ENCODE measurements at regions not wholly inside any gene's neighbourhood (a gene's known extent, or its start where the extent isn't known, plus 50 kb on each side); places are given as distances from the start of the nearest gene placed in this dataset.

DNA sequence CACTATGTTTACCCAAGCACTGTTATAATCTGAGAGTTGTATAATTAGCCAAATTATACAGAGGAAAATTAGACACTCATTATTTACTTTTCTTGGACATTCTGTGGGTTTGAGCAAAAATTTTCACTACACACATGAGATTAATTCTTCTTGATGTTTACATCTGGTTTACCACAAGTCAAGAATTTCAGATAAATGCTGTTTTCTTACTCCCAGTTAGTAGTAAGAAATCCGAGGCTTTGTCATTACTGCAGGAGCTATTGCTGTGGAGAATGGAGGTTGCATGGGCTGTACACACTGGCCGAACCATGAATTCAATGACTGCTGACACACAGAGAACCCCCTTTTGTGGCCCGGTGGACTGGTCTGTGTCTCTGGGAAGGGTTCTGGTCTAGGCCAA lies 207.7 kb upstream of the CFAP20DC start:
- H3K36me3 Mint-ChIP-seq: no peaks in the 10 kb centered on the region

DNA sequence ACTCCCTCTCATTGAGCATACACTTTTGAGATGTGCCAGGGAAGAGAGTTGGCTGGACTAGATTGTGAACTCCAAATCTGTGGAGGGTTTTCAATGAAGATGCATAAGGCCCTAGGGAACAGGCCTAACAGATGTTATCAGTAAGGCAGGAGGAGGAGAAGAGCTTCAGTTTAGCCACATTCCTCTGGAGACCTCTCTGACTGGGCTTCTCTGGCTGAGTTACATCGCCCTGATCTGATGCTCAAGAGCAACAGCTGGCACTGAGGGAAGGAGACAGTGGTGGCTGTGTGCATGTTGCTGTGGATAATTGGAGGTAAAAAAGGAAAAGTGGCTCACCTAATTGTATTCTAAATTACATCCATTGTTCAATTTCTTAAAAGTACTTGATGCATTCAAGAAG lies 206.4 kb upstream of the CFAP20DC start:
- Mint-ChIP-seq H3K27me3 (no peaks in the 10 kb centered on the region), H3K9me3 (no peaks in the 10 kb centered on the region), H3K4me3 (no peak overlapping the region), H3K36me3 (no peaks in the 10 kb centered on the region), H3K4me1 (no peaks in the 10 kb centered on the region), H3K27ac (no peak overlapping the region)
- no peak for DNase-seq

More for the DNA sequence above, 207.7 kb upstream of the CFAP20DC start:
- no peak overlapping the region for H3K27ac Mint-ChIP-seq
- DNase-seq: no peak
- H3K9me3 Mint-ChIP-seq: no peaks in the 10 kb centered on the region
- H3K27me3 Mint-ChIP-seq: no peaks in the 10 kb centered on the region
- H3K4me3 Mint-ChIP-seq: no peak overlapping the region
- no peaks in the 10 kb centered on the region for H3K4me1 Mint-ChIP-seq

DNA sequence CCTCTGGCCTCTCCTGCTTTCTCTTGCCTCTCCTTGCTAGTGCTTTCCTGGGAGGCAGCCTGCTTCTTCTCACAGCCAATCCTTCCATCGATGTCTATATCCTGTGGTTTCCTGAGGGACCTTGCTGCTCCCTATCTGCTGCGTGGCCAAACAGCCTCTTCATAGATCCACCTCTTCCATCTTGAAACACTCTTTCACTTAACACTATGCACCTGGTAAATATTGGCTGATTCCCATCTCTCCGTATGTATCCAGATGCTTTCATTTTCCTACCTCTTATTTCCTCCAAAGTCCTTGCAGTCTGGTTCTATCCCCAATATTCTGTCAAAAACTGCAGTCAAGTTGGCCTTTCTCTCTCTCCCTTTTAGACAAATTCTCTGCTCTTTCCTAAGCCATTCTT lies 205.2 kb upstream of the CFAP20DC start:
- no peaks in the 10 kb centered on the region for H3K9me3 Mint-ChIP-seq
- H3K4me3 Mint-ChIP-seq: no peak overlapping the region
- no peak for DNase-seq
- no peak overlapping the region for H3K27ac Mint-ChIP-seq
- no peaks in the 10 kb centered on the region for H3K4me1 Mint-ChIP-seq
- no peaks in the 10 kb centered on the region for H3K27me3 Mint-ChIP-seq
- no peaks in the 10 kb centered on the region for H3K36me3 Mint-ChIP-seq

DNA sequence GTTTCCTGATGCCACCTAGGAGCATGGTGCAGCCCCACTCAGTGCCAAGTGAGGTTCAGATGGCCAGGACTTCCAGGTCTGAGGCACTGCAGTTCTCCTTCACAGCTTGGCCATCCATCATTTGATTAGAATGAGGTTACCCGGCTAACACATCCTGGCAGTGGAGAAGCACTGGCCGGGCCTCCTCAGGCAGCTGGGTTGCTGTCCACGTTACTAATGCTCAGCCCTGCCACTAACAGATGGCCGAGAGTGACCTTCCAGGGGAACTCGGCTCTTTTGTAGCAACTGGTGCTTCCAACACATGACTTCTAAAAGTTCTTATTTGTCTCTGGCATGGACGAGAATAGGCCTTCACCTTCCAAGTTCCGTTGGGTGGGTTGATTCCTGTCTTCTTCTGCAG lies 204.6 kb upstream of the CFAP20DC start:
- Mint-ChIP-seq H3K27me3 (no peaks in the 10 kb centered on the region), H3K27ac (no peak overlapping the region), H3K4me1 (no peaks in the 10 kb centered on the region), H3K36me3 (no peaks in the 10 kb centered on the region), H3K9me3 (no peaks in the 10 kb centered on the region), H3K4me3 (no peak overlapping the region)
- DNase-seq: no peak

DNA sequence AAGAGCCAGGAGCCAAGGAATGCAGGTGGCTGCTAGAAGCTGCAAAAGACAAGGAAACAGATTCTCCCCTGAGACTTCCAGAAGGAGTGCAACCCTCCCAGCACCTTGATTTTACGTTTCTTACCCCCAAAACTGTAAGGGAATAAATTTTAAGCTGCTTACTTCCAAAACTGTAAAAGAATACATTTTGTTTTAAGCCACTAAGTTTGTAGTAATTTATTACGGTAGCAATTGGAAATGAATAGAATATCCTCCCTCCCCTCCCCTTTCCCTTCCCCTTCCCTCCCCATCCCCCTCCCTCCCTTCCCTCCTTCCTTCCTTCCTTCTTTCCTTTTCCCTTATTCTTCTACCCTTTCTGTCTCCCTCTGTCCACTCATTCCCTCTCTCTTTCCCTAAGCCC lies 203.7 kb upstream of the CFAP20DC start:
- no peaks in the 10 kb centered on the region for H3K4me1 Mint-ChIP-seq
- H3K9me3 Mint-ChIP-seq: peaks cover 4% of the 10 kb centered on the region
- H3K27me3 Mint-ChIP-seq: no peaks in the 10 kb centered on the region
- no peak overlapping the region for H3K27ac Mint-ChIP-seq
- H3K36me3 Mint-ChIP-seq: no peaks in the 10 kb centered on the region
- H3K4me3 Mint-ChIP-seq: no peak overlapping the region
- DNase-seq: no peak

DNA sequence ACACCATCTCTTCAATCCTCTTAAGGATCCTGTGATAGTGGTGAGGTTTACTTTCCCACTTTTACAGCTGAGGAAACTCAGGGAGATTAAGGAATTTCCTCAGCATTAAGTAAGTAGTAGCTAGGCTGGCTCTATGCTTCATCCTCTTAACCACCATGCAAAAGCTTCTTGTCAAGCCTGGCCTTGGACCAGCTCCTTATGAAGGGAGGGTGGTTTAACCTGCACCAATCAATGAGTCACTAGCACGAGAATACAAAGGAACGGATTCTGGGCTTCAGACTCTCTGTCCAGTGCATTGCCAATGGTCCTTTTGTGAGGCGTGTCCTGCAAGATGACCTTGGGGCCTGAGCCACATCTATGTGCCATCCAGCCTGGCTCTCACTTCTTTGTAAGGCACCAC lies 202.0 kb upstream of the CFAP20DC start:
- Mint-ChIP-seq H3K27ac (no peak overlapping the region), H3K4me3 (no peak overlapping the region), H3K4me1 (no peaks in the 10 kb centered on the region), H3K36me3 (no peaks in the 10 kb centered on the region), H3K9me3 (peaks cover 4% of the 10 kb centered on the region), H3K27me3 (no peaks in the 10 kb centered on the region)
- DNase-seq: no peak

DNA sequence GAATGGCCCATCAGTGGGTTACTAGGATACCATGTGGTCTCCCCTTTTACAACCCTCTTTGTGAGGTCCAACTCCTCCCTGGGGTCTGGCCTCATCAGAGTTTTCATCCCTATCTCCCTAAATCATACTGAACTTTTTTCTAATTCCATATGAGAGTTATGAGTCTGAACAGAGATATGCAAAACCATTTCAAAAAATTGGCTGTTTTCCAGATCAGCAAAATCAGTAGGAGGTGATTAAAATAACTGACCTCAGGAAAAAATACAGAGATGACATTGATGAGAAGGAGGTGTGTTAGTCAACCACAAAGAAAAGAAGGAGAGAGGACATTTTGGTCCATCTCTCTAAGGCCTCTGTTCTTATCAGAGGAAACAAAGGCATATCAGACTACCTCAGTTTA lies 200.8 kb upstream of the CFAP20DC start:
- Mint-ChIP-seq H3K36me3 (no peaks in the 10 kb centered on the region), H3K27ac (no peak overlapping the region), H3K27me3 (no peaks in the 10 kb centered on the region), H3K4me1 (no peaks in the 10 kb centered on the region), H3K9me3 (peaks cover 4% of the 10 kb centered on the region), H3K4me3 (no peak overlapping the region)
- no peak for DNase-seq

DNA sequence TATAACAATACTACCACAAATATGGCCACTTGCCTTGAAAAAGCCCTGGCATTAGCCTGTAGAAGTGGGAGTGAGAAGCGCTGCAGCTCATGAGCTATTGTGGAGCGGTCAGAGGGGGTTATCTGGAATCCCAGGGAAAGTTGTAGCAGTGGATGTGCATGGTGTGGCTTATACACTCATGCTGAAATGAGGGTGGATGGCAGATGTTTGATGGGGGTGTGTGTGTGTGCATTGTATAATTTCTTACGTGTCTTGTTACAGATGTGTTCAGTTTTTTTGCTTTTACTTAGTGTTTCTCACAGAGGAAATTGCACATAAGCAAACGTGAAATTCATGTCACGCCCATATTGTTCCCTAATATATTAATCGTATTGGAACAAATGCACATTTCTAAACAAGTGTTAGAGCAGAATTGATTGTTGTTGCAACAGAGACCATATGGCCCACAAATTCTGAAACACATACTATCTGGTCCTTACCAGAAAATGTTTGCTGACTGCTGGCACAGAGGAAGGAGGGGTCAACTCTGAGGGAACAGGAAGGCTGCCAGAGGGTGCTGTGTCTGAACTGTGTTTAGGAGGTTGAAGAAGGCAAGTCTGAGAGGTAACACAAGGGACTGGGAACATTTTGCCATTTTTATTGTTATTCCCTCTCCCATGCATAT lies 200.0 kb upstream of the CFAP20DC start:
- no peaks in the 10 kb centered on the region for H3K27me3 Mint-ChIP-seq
- no peaks in the 10 kb centered on the region for H3K4me1 Mint-ChIP-seq
- peaks cover 4% of the 10 kb centered on the region for H3K9me3 Mint-ChIP-seq
- no peaks in the 10 kb centered on the region for H3K36me3 Mint-ChIP-seq
- H3K27ac Mint-ChIP-seq: no peak overlapping the region
- DNase-seq: no peak
- no peak overlapping the region for H3K4me3 Mint-ChIP-seq

DNA sequence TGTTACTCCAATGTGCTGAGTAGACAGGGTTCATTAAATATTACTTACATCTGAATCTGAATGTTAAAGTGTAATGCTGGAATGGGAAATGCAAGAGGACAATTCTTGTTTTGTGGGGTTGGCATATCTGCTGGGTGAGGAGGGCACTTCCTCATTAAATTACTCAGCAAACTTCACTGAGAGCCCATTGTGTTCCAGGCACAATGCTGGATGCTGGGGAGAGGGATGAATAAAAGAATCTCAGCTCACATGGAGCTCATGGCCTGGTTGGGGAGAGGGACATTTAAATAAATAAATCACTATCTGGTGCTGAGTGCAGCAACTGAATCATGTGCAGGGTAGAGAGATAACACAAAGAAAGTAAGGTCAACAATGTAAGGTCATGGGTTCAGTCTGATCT lies 199.2 kb upstream of the CFAP20DC start:
- DNase-seq: no peak
- no peak overlapping the region for H3K27ac Mint-ChIP-seq
- no peak overlapping the region for H3K4me3 Mint-ChIP-seq
- H3K4me1 Mint-ChIP-seq: no peaks in the 10 kb centered on the region
- peaks cover 4% of the 10 kb centered on the region for H3K9me3 Mint-ChIP-seq
- H3K27me3 Mint-ChIP-seq: no peaks in the 10 kb centered on the region
- no peaks in the 10 kb centered on the region for H3K36me3 Mint-ChIP-seq

DNA sequence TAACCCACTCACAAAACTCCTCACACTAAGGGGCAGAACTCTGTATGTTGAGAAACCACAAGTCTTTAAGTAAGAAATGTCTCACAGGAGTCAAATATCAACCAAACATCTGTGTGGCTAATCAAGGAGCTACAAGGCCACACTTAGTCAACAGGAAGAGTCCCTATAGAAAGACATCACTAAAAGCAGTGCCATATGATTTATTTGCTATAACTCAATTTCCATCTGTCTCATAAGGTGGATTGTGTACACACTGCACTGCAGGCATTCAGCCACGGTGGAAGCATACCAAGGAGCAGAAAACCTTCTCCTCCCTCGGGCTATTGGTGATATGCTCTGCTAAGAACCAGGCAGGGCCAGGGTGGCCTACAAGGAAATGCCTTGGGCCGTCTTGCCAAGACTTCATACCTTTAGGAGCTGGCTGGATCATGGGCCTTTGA lies 197.6 kb upstream of the CFAP20DC start:
- H3K27me3 Mint-ChIP-seq: no peaks in the 10 kb centered on the region
- no peak overlapping the region for H3K4me3 Mint-ChIP-seq
- peaks cover 3% of the 10 kb centered on the region for H3K36me3 Mint-ChIP-seq
- H3K9me3 Mint-ChIP-seq: peaks cover 6% of the 10 kb centered on the region
- no peak overlapping the region for H3K27ac Mint-ChIP-seq
- no peak for DNase-seq
- no peaks in the 10 kb centered on the region for H3K4me1 Mint-ChIP-seq

DNA sequence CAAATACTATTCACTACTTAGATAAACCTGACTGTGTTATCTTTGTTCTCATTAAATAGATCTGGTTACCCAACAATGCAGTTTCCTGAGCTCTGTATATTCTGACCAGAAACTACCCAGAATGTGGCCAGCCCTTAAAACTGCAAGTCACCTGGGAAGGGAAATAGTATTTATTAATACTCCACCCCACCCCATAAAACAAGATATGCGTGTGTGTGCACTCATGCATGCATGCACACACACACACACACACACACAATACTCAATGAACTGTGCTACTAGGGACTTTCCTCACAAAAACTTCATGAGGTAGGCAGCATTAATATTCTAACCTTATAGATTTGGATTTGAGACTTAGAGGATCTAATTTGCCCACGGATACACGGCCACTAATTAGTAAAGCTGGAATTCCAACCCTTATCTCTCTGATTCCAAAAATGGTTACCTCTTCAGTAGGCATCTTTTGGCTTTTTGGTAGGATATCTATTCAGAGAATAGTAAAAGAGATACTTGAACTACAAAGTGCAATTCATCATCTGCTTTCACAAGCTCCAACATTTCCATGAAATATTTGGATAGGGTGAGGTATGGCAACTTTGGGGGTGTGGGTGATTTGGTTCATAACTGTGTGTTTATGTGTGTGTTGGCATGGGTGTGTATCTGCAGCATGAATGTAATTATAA lies 197.0 kb upstream of the CFAP20DC start:
- H3K4me1 Mint-ChIP-seq: no peaks in the 10 kb centered on the region

DNA sequence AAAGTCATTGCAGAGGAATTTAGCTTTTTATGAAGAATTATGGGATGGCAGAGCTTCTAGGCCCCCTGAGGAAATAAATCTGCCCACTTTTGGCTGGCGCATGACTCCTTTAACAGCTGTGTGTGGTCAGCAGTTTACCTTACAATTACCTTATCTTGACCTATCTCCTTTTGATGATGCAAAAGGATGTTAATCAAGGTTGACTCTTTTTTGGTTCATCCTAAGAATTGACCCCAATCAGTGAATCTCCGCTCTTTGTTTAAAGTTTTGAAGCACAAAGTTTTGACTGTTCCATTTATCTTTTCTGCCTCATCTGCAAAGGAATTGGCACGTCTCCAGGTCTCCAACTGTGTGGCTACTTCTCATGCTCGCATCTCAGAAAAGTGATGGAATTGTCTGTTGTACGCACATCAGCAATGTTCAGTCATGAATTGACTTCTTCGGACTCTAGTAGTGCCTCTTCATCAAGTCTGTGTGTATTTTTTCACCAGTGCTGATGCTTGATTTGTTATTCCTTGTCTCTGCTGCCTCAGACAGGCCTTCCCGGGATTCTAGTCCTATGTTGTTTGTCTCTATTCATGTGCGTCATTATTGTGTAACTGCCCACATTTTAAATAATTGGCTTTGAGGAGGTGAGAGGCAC lies 196.2 kb upstream of the CFAP20DC start:
- Mint-ChIP-seq H3K9me3 (peaks cover 6% of the 10 kb centered on the region), H3K4me3 (no peak overlapping the region), H3K36me3 (peaks cover 3% of the 10 kb centered on the region), H3K4me1 (no peaks in the 10 kb centered on the region), H3K27ac (no peak overlapping the region), H3K27me3 (no peaks in the 10 kb centered on the region)
- no peak for DNase-seq

More for the DNA sequence above, 197.0 kb upstream of the CFAP20DC start:
- H3K27ac Mint-ChIP-seq: no peak overlapping the region
- no peak overlapping the region for H3K4me3 Mint-ChIP-seq
- H3K27me3 Mint-ChIP-seq: no peaks in the 10 kb centered on the region
- H3K36me3 Mint-ChIP-seq: peaks cover 3% of the 10 kb centered on the region
- H3K9me3 Mint-ChIP-seq: peaks cover 6% of the 10 kb centered on the region
- no peak for DNase-seq

DNA sequence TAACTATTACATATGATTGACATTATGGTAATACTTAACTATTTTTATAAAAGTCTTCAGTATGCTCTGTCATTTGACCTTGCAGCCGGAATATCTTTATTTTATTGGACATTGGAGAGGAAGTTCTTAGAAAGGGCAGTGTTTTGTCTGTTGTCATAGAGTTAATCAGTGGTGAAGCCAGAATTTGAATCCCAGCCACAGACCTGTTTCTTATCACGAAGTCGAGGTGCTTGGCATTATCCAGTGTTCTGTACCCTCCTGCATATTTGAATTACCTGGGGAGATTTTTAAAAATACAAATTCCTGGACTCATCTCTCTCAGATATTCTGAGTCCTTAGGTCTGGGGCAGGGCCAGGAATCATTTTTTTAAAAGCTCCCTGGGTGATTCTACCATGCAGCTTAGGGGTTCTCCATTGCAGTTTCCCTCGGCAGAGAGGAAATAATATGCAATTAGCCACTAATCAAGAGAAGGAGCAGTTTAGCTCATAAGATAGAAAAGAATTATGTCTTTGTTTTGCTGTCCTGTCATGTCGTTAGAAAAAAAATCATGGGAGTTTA lies 195.6 kb upstream of the CFAP20DC start:
- DNase-seq: no peak

DNA sequence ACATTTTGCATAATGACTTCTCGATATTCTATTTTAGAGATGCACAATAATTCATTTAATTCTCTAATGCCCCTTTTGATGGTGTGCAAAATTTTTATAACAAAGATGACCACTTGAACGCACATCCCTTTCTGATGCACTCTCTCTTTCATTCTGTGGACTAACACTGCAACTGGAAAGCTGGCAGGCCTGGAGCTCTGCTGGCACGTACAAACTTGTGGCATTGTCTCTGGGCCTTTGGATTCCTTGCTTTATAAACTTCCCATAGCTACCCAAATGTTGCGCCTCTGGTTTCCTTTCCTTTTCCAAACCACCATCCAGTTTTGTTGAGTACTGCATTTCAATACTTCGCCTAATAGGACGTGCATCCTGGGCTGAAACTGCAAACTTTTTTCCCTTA lies 194.5 kb upstream of the CFAP20DC start:
- Mint-ChIP-seq H3K27ac (no peak overlapping the region), H3K27me3 (no peaks in the 10 kb centered on the region), H3K9me3 (peaks cover 6% of the 10 kb centered on the region), H3K4me3 (no peak overlapping the region), H3K4me1 (peaks cover 2% of the 10 kb centered on the region), H3K36me3 (peaks cover 3% of the 10 kb centered on the region)
- no peak for DNase-seq

More for the DNA sequence above, 195.6 kb upstream of the CFAP20DC start:
- no peaks in the 10 kb centered on the region for H3K27me3 Mint-ChIP-seq
- peaks cover 6% of the 10 kb centered on the region for H3K9me3 Mint-ChIP-seq
- H3K27ac Mint-ChIP-seq: no peak overlapping the region
- no peak overlapping the region for H3K4me3 Mint-ChIP-seq
- peaks cover 2% of the 10 kb centered on the region for H3K4me1 Mint-ChIP-seq
- peaks cover 3% of the 10 kb centered on the region for H3K36me3 Mint-ChIP-seq

DNA sequence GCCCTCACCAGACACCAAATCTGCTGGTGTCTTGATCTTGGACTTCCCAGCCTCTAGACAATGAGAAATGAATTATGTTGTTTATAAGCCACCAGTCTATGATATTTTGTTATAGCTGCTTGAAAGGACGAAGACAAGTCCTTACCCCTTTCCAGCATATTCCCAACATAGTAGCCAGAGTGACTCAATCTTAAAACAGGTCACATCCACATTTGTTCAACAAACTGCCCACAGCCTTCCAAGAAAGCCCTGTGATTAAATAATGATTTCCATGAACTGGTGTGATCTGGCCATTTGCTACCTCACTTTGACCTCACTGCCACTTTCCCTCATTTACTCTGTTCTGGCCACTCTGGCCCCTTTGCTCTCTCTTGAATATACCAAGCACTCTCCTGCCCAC lies 193.7 kb upstream of the CFAP20DC start:
- H3K9me3 Mint-ChIP-seq: peaks cover 6% of the 10 kb centered on the region
- peaks cover 2% of the 10 kb centered on the region for H3K4me1 Mint-ChIP-seq
- no peak overlapping the region for H3K4me3 Mint-ChIP-seq
- no peak overlapping the region for H3K27ac Mint-ChIP-seq
- H3K27me3 Mint-ChIP-seq: no peaks in the 10 kb centered on the region
- DNase-seq: no peak
- H3K36me3 Mint-ChIP-seq: peaks cover 3% of the 10 kb centered on the region

Data from activated naive CD8-positive, alpha-beta T cell treated with anti-CD3 and anti-CD28 coated beads for 36 hours (primary cell).